Kidney (tissue), 13 donors: ENCODE measurements at regions not wholly inside any gene's neighbourhood (a gene's known extent, or its start where the extent isn't known, plus 50 kb on each side); places are given as distances from the start of the nearest gene placed in this dataset.

Source experiments
- DNase-seq, 5 donors: peaks; one replicate each; pipeline ENCODE4 v3.0.0-alpha.2; 2013 to 2020
- FAIRE-seq: peaks from 2 replicates; lab custom pipeline; 2012; peaks lifted over from hg19 to GRCh38; lab: Jason Lieb, UNC
- H3K27ac ChIP-seq, 2 donors: one replicate each; pipeline ENCODE4 v1.7.0; 2013; ENCODE audit warnings: low read depth in 2 of 2, low read length in 2 of 2, inconsistent platforms in 1 of 2
- H3K27me3 ChIP-seq: one replicate; pipeline ENCODE4 v1.7.1; 2013; ENCODE audit warnings: low read length, inconsistent platforms; ENCODE audit not compliant: control insufficient read depth, insufficient read depth
- H3K36me3 ChIP-seq, 3 donors: one replicate each; pipeline versions ENCODE4 v1.7.0 to v1.7.1; 2013; ENCODE audit warnings: low read length in 3 of 3, control low read depth in 1 of 3, inconsistent platforms in 1 of 3; ENCODE audit not compliant: insufficient read depth in 3 of 3, control insufficient read depth in 2 of 3
- H3K4me1 ChIP-seq, 3 donors: one replicate each; pipeline versions ENCODE4 v1.7.0 to v1.7.1; 2013; ENCODE audit warnings: low read length in 3 of 3, inconsistent platforms in 1 of 3, low read depth in 1 of 3; ENCODE audit not compliant: control insufficient read depth in 2 of 3, insufficient read depth in 2 of 3
- H3K4me3 ChIP-seq, 3 donors: one replicate each; pipeline versions ENCODE4 v1.7.0 to v1.8.1; 2013; ENCODE audit warnings: low read length in 3 of 3, control low read depth in 1 of 3, inconsistent platforms in 1 of 3
- H3K9ac ChIP-seq, 3 donors: one replicate each; pipeline versions ENCODE4 v1.7.0 to v1.7.1; 2013; ENCODE audit warnings: low read length in 3 of 3, control low read depth in 1 of 3, inconsistent platforms in 1 of 3
- H3K9me3 ChIP-seq, 3 donors: one replicate each; pipeline versions ENCODE4 v1.7.0 to v1.7.1; 2013; ENCODE audit warnings: low read length in 3 of 3, control low read depth in 1 of 3, inconsistent platforms in 1 of 3; ENCODE audit not compliant: control insufficient read depth in 2 of 3, insufficient read depth in 1 of 3
- CTCF ChIP-seq: IDR thresholded peaks from 3 replicates; pipeline ENCODE4 v1.5.1; 2012; ENCODE audit warnings: mild to moderate bottlenecking, moderate library complexity, borderline replicate concordance; ENCODE audit not compliant: insufficient read depth; ENCODE audit errors: extremely low read depth
- intact Hi-C: fragments of 100-400 bp; cut with DNase I; formaldehyde crosslinking; loops from one replicate; pipeline ENCODE4 v1.11.1; 2022
- donor health status: control.
- donor health status: control.
- donor health status: control.
- donor health status: control.
- donor health status: control.
- donor health status: DM: yes; HTN: yes; CAD: no.
- donor health status: Normal renal cell carcinoma (clear cell type).

- FAIRE-seq = no peak
- peak; percentile 46 for TF ChIP-seq CTCF
- Histone ChIP-seq H3K4me1 (no peaks in the 10 kb centered on the region), H3K27ac (no peak overlapping the region), H3K36me3 (no peaks in the 10 kb centered on the region), H3K9ac (no peak overlapping the region), H3K27me3 (no peaks in the 10 kb centered on the region), H3K9me3 (no peaks in the 10 kb centered on the region), H3K4me3 (no peak overlapping the region)
- intact Hi-C loops = no loop called here
- peak in 4 of 5 donors; percentile 42 to 77 (median 62) for DNase-seq
Measured at GRCh38 chr2:16487686-16488085, 177.9 kb downstream of the CYRIA start.

- Histone ChIP-seq H3K9ac (no peak overlapping the region), H3K27ac (no peak overlapping the region), H3K27me3 (no peaks in the 10 kb centered on the region), H3K36me3 (no peaks in the 10 kb centered on the region), H3K4me1 (no peaks in the 10 kb centered on the region), H3K9me3 (no peaks in the 10 kb centered on the region), H3K4me3 (no peak overlapping the region)
- TF ChIP-seq CTCF = no peak
- intact Hi-C loops = no loop called here
- FAIRE-seq = no peak
- DNase-seq = no peak
Measured at GRCh38 chr2:16485251-16485650, 180.4 kb downstream of the CYRIA start.

- H3K9ac ChIP-seq = no peak overlapping the region
- H3K9me3 ChIP-seq = no peaks in the 10 kb centered on the region
- H3K27me3 ChIP-seq = no peaks in the 10 kb centered on the region
- no peaks in the 10 kb centered on the region for H3K4me1 ChIP-seq
- intact Hi-C loops = no loop called here
- H3K4me3 ChIP-seq = no peak overlapping the region
- DNase-seq = no peak
- H3K27ac ChIP-seq = no peak overlapping the region
- H3K36me3 ChIP-seq = no peaks in the 10 kb centered on the region
- no peak for TF ChIP-seq CTCF
- no peak for FAIRE-seq
Measured at GRCh38 chr2:16482460-16482859, 183.2 kb downstream of the CYRIA start.

GRCh38 chr2:16481351-16481750 is 184.3 kb downstream of the CYRIA start:
- H3K36me3 ChIP-seq = no peaks in the 10 kb centered on the region
- FAIRE-seq (no peak), DNase-seq (no peak)
- no peak overlapping the region for H3K9ac ChIP-seq
- intact Hi-C loops = no loop called here
- no peak overlapping the region for H3K4me3 ChIP-seq
- no peaks in the 10 kb centered on the region for H3K4me1 ChIP-seq
- no peaks in the 10 kb centered on the region for H3K9me3 ChIP-seq
- H3K27ac ChIP-seq = no peak overlapping the region
- H3K27me3 ChIP-seq = no peaks in the 10 kb centered on the region
- no peak for TF ChIP-seq CTCF
